Mesodermal cell (in vitro differentiated cells): ENCODE measurements at regions not wholly inside any gene's neighbourhood (a gene's known extent, or its start where the extent isn't known, plus 50 kb on each side); places are given as distances from the start of the nearest gene placed in this dataset.

Source experiments
- H3K27ac ChIP-seq: 2 replicates; pipeline ENCODE4 v1.7.0; 2013; ENCODE audit warnings: mild to moderate bottlenecking, low read depth, low read length, moderate library complexity; ENCODE audit not compliant: severe bottlenecking
- H3K36me3 ChIP-seq: 2 replicates; pipeline ENCODE4 v1.7.1; 2013; ENCODE audit warnings: mild to moderate bottlenecking, low read length, moderate library complexity; ENCODE audit not compliant: control insufficient read depth, insufficient read depth
- H3K4me1 ChIP-seq: one replicate; pipeline ENCODE4 v1.7.1; 2013; ENCODE audit warnings: mild to moderate bottlenecking, low read length; ENCODE audit not compliant: insufficient read depth, control insufficient read depth, poor library complexity, severe bottlenecking
- H3K4me3 ChIP-seq: 2 replicates; pipeline ENCODE4 v1.7.0; 2013; ENCODE audit warnings: low read length, control low read depth, mild to moderate bottlenecking; ENCODE audit not compliant: insufficient read depth, poor library complexity, severe bottlenecking; ENCODE audit errors: extremely low read depth
- H3K9me3 ChIP-seq: 2 replicates; pipeline ENCODE4 v1.7.1; 2013; ENCODE audit warnings: mild to moderate bottlenecking, low read length, moderate library complexity; ENCODE audit not compliant: control insufficient read depth
- WGBS, 2 experiments: methylation state at CpG; one replicate each; pipeline ENCODE4 v1.1.5; 2013; ENCODE audit warnings: missing lambda C conversion rate in 2 of 2; ENCODE audit not compliant: insufficient coverage in 2 of 2; 5-methylcytosine and 5-hydroxymethylcytosine counted together

GRCh38 chr6:26269531-26270485, 95.2 kb upstream of the BTN3A2 start:
- no peaks in the 10 kb centered on the region for H3K36me3 ChIP-seq
- peak overlapping the region; percentile 63 for H3K4me3 ChIP-seq
- H3K4me1 ChIP-seq: peaks cover 6% of the 10 kb centered on the region
- no peaks in the 10 kb centered on the region for H3K9me3 ChIP-seq
- 0% methylated on average over 1 of the region's 4 CpGs; no CpG with 5 or more reads in 1 of the 2 experiments for WGBS, 2 experiments
- H3K27ac ChIP-seq: peak overlapping the region; percentile 74

- WGBS, 2 experiments: 0 to 3% methylated on average over 3 to 6 of the region's 10 CpGs
- Histone ChIP-seq H3K9me3 (no peaks in the 10 kb centered on the region), H3K4me3 (peak overlapping the region; percentile 63), H3K4me1 (peaks cover 6% of the 10 kb centered on the region), H3K36me3 (no peaks in the 10 kb centered on the region), H3K27ac (peak overlapping the region; percentile 74)
Measured at GRCh38 chr6:26270486-26270861, 94.5 kb upstream of the BTN3A2 start.

GRCh38 chr6:26270903-26271667, 93.9 kb upstream of the BTN3A2 start:
- peak overlapping the region; percentile 63 for H3K4me3 ChIP-seq
- H3K9me3 ChIP-seq: no peaks in the 10 kb centered on the region
- peak overlapping the region; percentile 74 for H3K27ac ChIP-seq
- no peaks in the 10 kb centered on the region for H3K36me3 ChIP-seq
- peaks cover 6% of the 10 kb centered on the region for H3K4me1 ChIP-seq
- WGBS, 2 experiments: 0 to 1% methylated on average over 30 to 37 of the region's 49 CpGs

- 0% methylated on average over 4 to 7 of the region's 9 CpGs for WGBS, 2 experiments
- no peaks in the 10 kb centered on the region for H3K36me3 ChIP-seq
Measured at GRCh38 chr6:26271668-26272024, 93.4 kb upstream of the BTN3A2 start.

GRCh38 chr6:26272171-26272637, 92.8 kb upstream of the BTN3A2 start:
- WGBS, 2 experiments: 1% methylated on average over 23 to 25 of the region's 31 CpGs
- peaks cover 6% of the 10 kb centered on the region for H3K4me1 ChIP-seq
- H3K27ac ChIP-seq: peak overlapping the region; percentile 74

More at GRCh38 chr6:26271668-26272024, 93.4 kb upstream of the BTN3A2 start:
- H3K27ac ChIP-seq: peak overlapping the region; percentile 74
- H3K4me1 ChIP-seq: peaks cover 6% of the 10 kb centered on the region
- no peaks in the 10 kb centered on the region for H3K9me3 ChIP-seq
- H3K4me3 ChIP-seq: peak overlapping the region; percentile 63

GRCh38 chr6:26273673-26274588, 91.1 kb upstream of the BTN3A2 start:
- whole genome bisulfite sequencing, 2 experiments: 14 to 22% methylated on average over 10 to 14 of the region's 21 CpGs
- H3K36me3 ChIP-seq: no peaks in the 10 kb centered on the region
- H3K9me3 ChIP-seq: no peaks in the 10 kb centered on the region
- peak overlapping the region; percentile 91 for H3K27ac ChIP-seq
- peaks cover 6% of the 10 kb centered on the region for H3K4me1 ChIP-seq
- H3K4me3 ChIP-seq: peak overlapping the region; percentile 63

More at GRCh38 chr6:26272171-26272637, 92.8 kb upstream of the BTN3A2 start:
- no peaks in the 10 kb centered on the region for H3K36me3 ChIP-seq
- peak overlapping the region; percentile 63 for H3K4me3 ChIP-seq
- H3K9me3 ChIP-seq: no peaks in the 10 kb centered on the region

GRCh38 chr6:26275663-26276062, 89.3 kb upstream of the BTN3A2 start:
- H3K9me3 ChIP-seq: no peaks in the 10 kb centered on the region
- H3K27ac ChIP-seq: no peak overlapping the region
- H3K36me3 ChIP-seq: no peaks in the 10 kb centered on the region
- WGBS, 2 experiments: 92% methylated on average over 2 of the region's 2 CpGs; no CpG with 5 or more reads in 1 of the 2 experiments
- no peak overlapping the region for H3K4me3 ChIP-seq
- H3K4me1 ChIP-seq: no peaks in the 10 kb centered on the region

GRCh38 chr6:26276841-26277648, 88.0 kb upstream of the BTN3A2 start:
- H3K4me3 ChIP-seq: no peak overlapping the region
- no peaks in the 10 kb centered on the region for H3K4me1 ChIP-seq
- WGBS, 2 experiments: 100% methylated on average over 1 to 2 of the region's 6 CpGs
- no peak overlapping the region for H3K27ac ChIP-seq
- H3K9me3 ChIP-seq: no peaks in the 10 kb centered on the region
- no peaks in the 10 kb centered on the region for H3K36me3 ChIP-seq

- no peak overlapping the region for H3K27ac ChIP-seq
- H3K9me3 ChIP-seq: no peaks in the 10 kb centered on the region
- WGBS, 2 experiments: no CpG with 5 or more reads among the region's 1 CpG
- no peaks in the 10 kb centered on the region for H3K4me1 ChIP-seq
- no peak overlapping the region for H3K4me3 ChIP-seq
- H3K36me3 ChIP-seq: no peaks in the 10 kb centered on the region
Measured at GRCh38 chr6:26278536-26278935, 86.5 kb upstream of the BTN3A2 start.
